ENCODE measurements at regions not wholly inside any gene's neighbourhood (a gene's known extent, or its start where the extent isn't known, plus 50 kb on each side); places are given as distances from the start of the nearest gene placed in this dataset.

- no peak for TF ChIP-seq CTCF (IDR thresholded peaks at IDR 0.05; ENCODE audit: extremely low read depth, insufficient read depth, missing control alignments)
- in situ Hi-C loops (cut with MboI; ENCODE audit: low pct_unique_long_range_greater_than_20kb, low sequenced_read_pairs, unreplicated experiment): no loop called here
- no peak for DNase-seq (ENCODE audit: low spot score)
Measured at GRCh38 chr2:219792446-219792845, 165.0 kb downstream of the SLC4A3 start.

GRCh38 chr2:219798430-219798829 is 171.0 kb downstream of the SLC4A3 start:
- in situ Hi-C loops (cut with MboI; ENCODE audit: low pct_unique_long_range_greater_than_20kb, low sequenced_read_pairs, unreplicated experiment): no loop called here
- no peak for DNase-seq (ENCODE audit: low spot score)
- TF ChIP-seq CTCF (IDR thresholded peaks at IDR 0.05; ENCODE audit: extremely low read depth, insufficient read depth, missing control alignments): no peak

GRCh38 chr2:219803294-219803693 is 175.9 kb downstream of the SLC4A3 start:
- in situ Hi-C loops (cut with MboI; ENCODE audit: low pct_unique_long_range_greater_than_20kb, low sequenced_read_pairs, unreplicated experiment): no loop called here
- no peak for DNase-seq (ENCODE audit: low spot score)
- no peak for TF ChIP-seq CTCF (IDR thresholded peaks at IDR 0.05; ENCODE audit: extremely low read depth, insufficient read depth, missing control alignments)

- in situ Hi-C loops (cut with MboI; ENCODE audit: low pct_unique_long_range_greater_than_20kb, low sequenced_read_pairs, unreplicated experiment): no loop called here
- no peak for DNase-seq (ENCODE audit: low spot score)
- no peak for TF ChIP-seq CTCF (IDR thresholded peaks at IDR 0.05; ENCODE audit: extremely low read depth, insufficient read depth, missing control alignments)
Measured at GRCh38 chr2:219810895-219811294, 183.5 kb downstream of the SLC4A3 start.

GRCh38 chr2:219812672-219813071 is 185.2 kb downstream of the SLC4A3 start:
- no peak for DNase-seq (ENCODE audit: low spot score)
- no peak for TF ChIP-seq CTCF (IDR thresholded peaks at IDR 0.05; ENCODE audit: extremely low read depth, insufficient read depth, missing control alignments)
- in situ Hi-C loops (cut with MboI; ENCODE audit: low pct_unique_long_range_greater_than_20kb, low sequenced_read_pairs, unreplicated experiment): no loop called here

- no peak for DNase-seq (ENCODE audit: low spot score)
- in situ Hi-C loops (cut with MboI; ENCODE audit: low pct_unique_long_range_greater_than_20kb, low sequenced_read_pairs, unreplicated experiment): no loop called here
- no peak for TF ChIP-seq CTCF (IDR thresholded peaks at IDR 0.05; ENCODE audit: extremely low read depth, insufficient read depth, missing control alignments)
Measured at GRCh38 chr2:219820767-219821166, 193.3 kb downstream of the SLC4A3 start.

- TF ChIP-seq CTCF (IDR thresholded peaks at IDR 0.05; ENCODE audit: extremely low read depth, insufficient read depth, missing control alignments): no peak
- in situ Hi-C loops (cut with MboI; ENCODE audit: low pct_unique_long_range_greater_than_20kb, low sequenced_read_pairs, unreplicated experiment): no loop called here
- DNase-seq (ENCODE audit: low spot score): no peak
Measured at GRCh38 chr2:219823574-219823973, 196.1 kb downstream of the SLC4A3 start.
